GM12892 (cell line): ENCODE measurements at regions not wholly inside any gene's neighbourhood (a gene's known extent, or its start where the extent isn't known, plus 50 kb on each side); places are given as distances from the start of the nearest gene placed in this dataset.
"Not testable (repeated sequence)": the region's sequence is repeated elsewhere in the genome, so short reads cannot be mapped to it uniquely, and the experiment has no call there.

Experiments
- DNase-seq: peaks from one replicate; pipeline ENCODE4 v3.0.0; 2011; ENCODE audit not compliant: insufficient read length
- FAIRE-seq: peaks from 2 replicates; lab custom pipeline; 2011; peaks lifted over from hg19 to GRCh38; lab: Jason Lieb, UNC
- POLR2A ChIP-seq: IDR thresholded peaks from 2 replicates; pipeline ENCODE4 v1.6.1; 2011; ENCODE audit warnings: low read depth, low read length, control low read depth
- POLR2AphosphoS5 ChIP-seq: IDR thresholded peaks from 2 replicates; pipeline ENCODE4 v1.6.1; 2011; ENCODE audit warnings: low read depth, low read length, control low read depth
- TAF1 ChIP-seq: IDR thresholded peaks from 2 replicates; pipeline ENCODE4 v1.6.1; 2011; ENCODE audit warnings: low read depth, mild to moderate bottlenecking, control low read depth, low read length, borderline replicate concordance

GRCh38 chr10:87603196-87603595 lies 56.5 kb upstream of the PAPSS2 start:
- FAIRE-seq, result peak; percentile 5
- no peak for TF ChIP-seq TAF1
- TF ChIP-seq POLR2AphosphoS5, result no peak
- TF ChIP-seq POLR2A, result no peak
- no peak for DNase-seq

- no peak for TF ChIP-seq POLR2AphosphoS5
- TF ChIP-seq TAF1, result no peak
- TF ChIP-seq POLR2A, result no peak
- DNase-seq (no peak), FAIRE-seq (no peak)
Observed at GRCh38 chr10:87603769-87604168, 55.9 kb upstream of the PAPSS2 start.

- DNase-seq (no peak), FAIRE-seq (no peak)
- TF ChIP-seq TAF1, result no peak
Observed at GRCh38 chr10:87605628-87606251, 53.9 kb upstream of the PAPSS2 start.

- no peak for DNase-seq
- FAIRE-seq, result no peak
- TF ChIP-seq TAF1 (no peak), POLR2AphosphoS5 (no peak), POLR2A (no peak)
Observed at GRCh38 chr10:87608756-87609155, 50.9 kb upstream of the PAPSS2 start.

GRCh38 chr10:87609563-87609962 lies 50.1 kb upstream of the PAPSS2 start:
- not testable (repeated sequence) for FAIRE-seq

More at GRCh38 chr10:87609563-87609962, 50.1 kb upstream of the PAPSS2 start:
- DNase-seq, result not testable (repeated sequence)
